ENCODE measurements at regions not wholly inside any gene's neighbourhood (a gene's known extent, or its start where the extent isn't known, plus 50 kb on each side); places are given as distances from the start of the nearest gene placed in this dataset.

DNA sequence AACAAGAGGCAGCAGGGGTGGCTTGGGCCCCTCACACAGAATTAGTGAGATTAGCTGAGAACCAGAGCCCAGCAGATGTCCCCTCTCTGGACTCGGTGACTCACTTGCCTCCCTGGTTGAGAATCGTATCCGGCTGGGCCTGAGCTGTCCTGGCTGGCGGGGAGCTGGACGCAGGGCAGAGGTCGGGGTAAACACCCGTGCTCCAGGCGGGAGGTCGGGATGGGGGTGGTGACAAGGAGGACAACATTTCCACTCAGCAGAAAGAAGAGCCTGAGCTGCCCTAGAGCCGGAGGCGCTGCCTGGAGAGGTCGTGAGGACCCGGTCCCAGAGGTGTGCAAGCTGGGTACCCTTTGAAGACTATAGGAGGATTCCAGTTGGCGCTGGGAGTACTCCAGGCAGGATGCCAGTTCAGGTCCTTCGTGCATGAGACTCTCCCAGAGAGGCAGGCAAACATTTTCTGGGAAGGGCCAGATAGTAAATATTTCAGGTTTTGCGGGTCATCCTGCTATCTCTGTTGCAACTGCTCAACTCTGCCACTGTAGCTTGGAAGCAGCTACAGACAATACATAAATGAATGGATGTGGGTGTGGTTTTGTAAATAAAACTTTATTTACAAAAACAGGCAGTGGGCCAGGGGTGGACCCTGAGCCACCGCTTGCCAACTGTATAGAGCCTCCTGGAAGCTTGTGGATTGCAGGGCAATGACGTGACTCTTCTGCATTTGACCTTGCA is 116.8 kb upstream of the WNT4 start:
- no peak for TF ChIP-seq CTCF (IDR thresholded peaks at IDR 0.05; ENCODE audit: insufficient read depth, low read depth, low read length)
- Histone ChIP-seq H3K27me3 (ENCODE audit: control insufficient read depth, insufficient read depth, low read length) (peaks cover 17% of the 10 kb centered on the region), H3K36me3 (ENCODE audit: control insufficient read depth, insufficient read depth, low read length) (no peaks in the 10 kb centered on the region), H3K4me3 (ENCODE audit: low read depth, low read length) (no peak overlapping the region)
- ChIA-PET CTCF (no interaction called here), POLR2A (no interaction called here)
- DNase-seq (ENCODE audit: low read depth): no peak

DNA sequence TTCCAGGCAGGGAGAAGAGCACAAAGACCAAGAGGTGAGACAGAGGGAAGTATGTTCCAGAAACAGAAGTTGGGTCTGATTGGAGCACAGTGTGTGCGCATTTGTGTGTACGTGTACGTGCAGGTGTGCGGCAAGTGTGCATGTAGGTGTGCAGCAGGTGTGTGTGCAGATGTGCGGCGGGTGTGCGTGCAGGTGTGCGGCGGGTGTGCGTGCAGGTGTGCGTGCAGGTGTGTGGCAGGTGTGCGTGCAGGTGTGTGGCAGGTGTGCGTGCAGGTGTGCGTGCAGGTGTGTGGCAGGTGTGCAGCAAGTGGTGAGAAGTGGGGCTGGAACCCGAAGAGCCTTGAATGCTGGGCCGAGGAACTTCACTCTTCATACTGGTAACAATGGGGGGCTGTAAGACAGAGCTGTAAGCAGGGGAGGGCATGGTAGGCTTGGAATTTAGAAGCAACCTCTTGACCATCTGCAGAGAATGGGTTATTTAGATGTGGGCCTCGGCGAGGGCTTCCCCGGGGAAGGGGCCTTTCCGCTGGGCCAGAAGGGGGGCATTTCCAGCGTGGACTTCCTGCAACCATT is 118.0 kb upstream of the WNT4 start:
- no peak for DNase-seq (ENCODE audit: low read depth)
- CTCF ChIA-PET: interaction anchor here (1.0 to 1.6 kb wide), 2 partner anchors 14 to 15 kb away, joined by 3 to 4 read pairs; no protein-coding TSS in a partner anchor
- Histone ChIP-seq H3K27me3 (ENCODE audit: control insufficient read depth, insufficient read depth, low read length) (peaks cover 10% of the 10 kb centered on the region), H3K36me3 (ENCODE audit: control insufficient read depth, insufficient read depth, low read length) (no peaks in the 10 kb centered on the region), H3K4me3 (ENCODE audit: low read depth, low read length) (no peak overlapping the region)
- TF ChIP-seq CTCF (IDR thresholded peaks at IDR 0.05; ENCODE audit: insufficient read depth, low read depth, low read length): no peak
- POLR2A ChIA-PET: no interaction called here

GRCh38 chr1:22261580-22261979 is 118.7 kb upstream of the WNT4 start:
- no peak for DNase-seq (ENCODE audit: low read depth)
- ChIA-PET CTCF (interaction anchor here (1.0 to 1.6 kb wide), 2 partner anchors 13 to 15 kb away, joined by 3 to 4 read pairs; no protein-coding TSS in a partner anchor), POLR2A (no interaction called here)
- no peak for TF ChIP-seq CTCF (IDR thresholded peaks at IDR 0.05; ENCODE audit: insufficient read depth, low read depth, low read length)
- Histone ChIP-seq H3K36me3 (ENCODE audit: control insufficient read depth, insufficient read depth, low read length) (no peaks in the 10 kb centered on the region), H3K27me3 (ENCODE audit: control insufficient read depth, insufficient read depth, low read length) (peaks cover 7% of the 10 kb centered on the region), H3K4me3 (ENCODE audit: low read depth, low read length) (no peak overlapping the region)

DNA sequence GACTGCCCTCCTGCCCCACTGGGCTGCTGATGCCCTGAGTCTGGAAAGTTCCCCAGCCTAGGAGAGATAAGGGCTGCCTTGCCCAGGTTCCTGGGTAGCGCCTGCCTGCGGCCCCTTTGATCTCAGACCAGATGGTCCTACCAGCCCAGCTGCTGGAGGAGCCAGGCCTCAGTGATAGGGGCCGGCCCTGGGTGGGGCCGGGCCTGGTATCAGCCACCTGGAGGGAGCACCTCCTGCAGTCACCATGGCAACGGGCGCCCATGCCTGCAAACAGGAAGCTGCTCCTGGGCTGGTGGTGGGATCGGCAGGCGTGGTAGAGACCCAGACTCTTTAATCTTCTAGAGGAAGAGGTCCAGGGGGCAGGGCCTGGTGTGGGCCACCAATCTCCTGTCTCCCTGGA is 119.7 kb upstream of the WNT4 start:
- CTCF ChIA-PET: interaction anchor here (1.6 kb wide), 1 partner anchor 14 kb away, joined by 4 read pairs; no protein-coding TSS in a partner anchor
- no peak for DNase-seq (ENCODE audit: low read depth)
- POLR2A ChIA-PET: no interaction called here
- Histone ChIP-seq H3K36me3 (ENCODE audit: control insufficient read depth, insufficient read depth, low read length) (no peaks in the 10 kb centered on the region), H3K4me3 (ENCODE audit: low read depth, low read length) (no peak overlapping the region), H3K27me3 (ENCODE audit: control insufficient read depth, insufficient read depth, low read length) (peaks cover 8% of the 10 kb centered on the region)
- no peak for TF ChIP-seq CTCF (IDR thresholded peaks at IDR 0.05; ENCODE audit: insufficient read depth, low read depth, low read length)

DNA sequence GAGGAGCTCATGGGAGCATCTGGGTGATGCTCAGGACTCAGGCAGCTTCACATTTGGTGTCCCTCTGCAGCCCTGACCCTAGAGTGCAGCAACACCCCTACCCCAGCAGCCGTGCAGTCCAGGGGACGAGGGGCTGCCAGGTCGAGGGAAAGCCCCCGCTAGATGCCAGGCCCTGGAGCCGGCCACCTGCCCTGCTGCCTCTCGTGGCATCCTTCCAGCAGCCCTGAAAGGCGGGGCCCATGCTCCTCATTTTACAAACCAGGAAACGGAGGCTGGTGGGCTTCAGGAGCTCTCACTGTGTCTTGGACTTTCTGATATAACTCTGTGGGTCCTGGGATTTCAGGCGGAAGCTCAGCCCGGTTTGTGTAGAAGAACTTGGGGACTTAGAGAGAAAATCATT is 120.5 kb upstream of the WNT4 start:
- Histone ChIP-seq H3K4me3 (ENCODE audit: low read depth, low read length) (no peak overlapping the region), H3K27me3 (ENCODE audit: control insufficient read depth, insufficient read depth, low read length) (peaks cover 8% of the 10 kb centered on the region), H3K36me3 (ENCODE audit: control insufficient read depth, insufficient read depth, low read length) (no peaks in the 10 kb centered on the region)
- no peak for DNase-seq (ENCODE audit: low read depth)
- POLR2A ChIA-PET: no interaction called here
- TF ChIP-seq CTCF (IDR thresholded peaks at IDR 0.05; ENCODE audit: insufficient read depth, low read depth, low read length): no peak
- CTCF ChIA-PET: interaction anchor here (1.1 to 1.2 kb wide), 2 partner anchors 11 to 12 kb away, joined by 3 to 7 read pairs; no protein-coding TSS in a partner anchor

Measured in BJ (cell line).